GM18498 (cell line): ENCODE measurements at regions not wholly inside any gene's neighbourhood (a gene's known extent, or its start where the extent isn't known, plus 50 kb on each side); places are given as distances from the start of the nearest gene placed in this dataset.

Experiments used
- ATAC-seq: cut with Tn5 transposase; IDR thresholded peaks from one replicate; pipeline ENCODE4 v1.9.1; 2021; ENCODE audit warnings: mild to moderate bottlenecking, moderate library complexity; ENCODE audit not compliant: unreplicated experiment

GRCh38 chr5:125152044-125152443, 405.6 kb upstream of the ZNF608 start:
- peak; percentile 82 for ATAC-seq

GRCh38 chr5:125152461-125153189, 406.2 kb upstream of the ZNF608 start:
- ATAC-seq, result peak; percentile 30

- no peak for ATAC-seq
Measured at GRCh38 chr5:125153231-125153630, 406.8 kb upstream of the ZNF608 start.

- ATAC-seq, result no peak
Measured at GRCh38 chr5:125154301-125155110, 408.1 kb upstream of the ZNF608 start.

GRCh38 chr5:125160787-125161502, 414.5 kb upstream of the ZNF608 start:
- no peak for ATAC-seq

GRCh38 chr5:125162714-125163113, 416.3 kb upstream of the ZNF608 start:
- ATAC-seq, result no peak

- no peak for ATAC-seq
Measured at GRCh38 chr5:125169396-125169795, 423.0 kb upstream of the ZNF608 start.

GRCh38 chr5:125171641-125172040, 425.2 kb upstream of the ZNF608 start:
- ATAC-seq, result no peak

GRCh38 chr5:125175348-125176004, 429.0 kb upstream of the ZNF608 start:
- ATAC-seq, result no peak

GRCh38 chr5:125176005-125176390, 429.6 kb upstream of the ZNF608 start:
- no peak for ATAC-seq

- ATAC-seq, result no peak
Measured at GRCh38 chr5:125177340-125177739, 430.9 kb upstream of the ZNF608 start.

- ATAC-seq, result no peak
Measured at GRCh38 chr5:125179612-125180011, 433.2 kb upstream of the ZNF608 start.

GRCh38 chr5:125180231-125180829, 433.9 kb upstream of the ZNF608 start:
- ATAC-seq, result no peak

GRCh38 chr5:125181159-125181558, 434.7 kb upstream of the ZNF608 start:
- ATAC-seq, result no peak

- no peak for ATAC-seq
Measured at GRCh38 chr5:125181955-125182354, 435.5 kb upstream of the ZNF608 start.

- no peak for ATAC-seq
Measured at GRCh38 chr5:125185740-125186139, 439.3 kb upstream of the ZNF608 start.

GRCh38 chr5:125186911-125187375, 440.5 kb upstream of the ZNF608 start:
- ATAC-seq, result no peak

- no peak for ATAC-seq
Measured at GRCh38 chr5:125189531-125189941, 443.1 kb upstream of the ZNF608 start.

- ATAC-seq, result no peak
Measured at GRCh38 chr5:125190232-125191087, 444.0 kb upstream of the ZNF608 start.

GRCh38 chr5:125194883-125195282, 448.4 kb upstream of the ZNF608 start:
- no peak for ATAC-seq
